Breast epithelium (tissue), 4 donors: ENCODE measurements at regions not wholly inside any gene's neighbourhood (a gene's known extent, or its start where the extent isn't known, plus 50 kb on each side); places are given as distances from the start of the nearest gene placed in this dataset.

Experiments
- DNase-seq, 2 donors: peaks; one replicate each; pipeline ENCODE4 v3.0.0-alpha.2; 2019; ENCODE audit warnings: low spot score in 2 of 2
- H3K27ac ChIP-seq, 2 donors: fragments of 200-600 bp; sonication (generic) in 1 of 2; one replicate each; pipeline ENCODE4 v1.5.1; 2016 to 2019; ENCODE audit warnings: mild to moderate bottlenecking in 1 of 2
- H3K27me3 ChIP-seq, 2 donors: fragments of 200-600 bp; sonication (generic) in 1 of 2; one replicate each; pipeline versions ENCODE4 v1.5.1 to v1.6.0; 2017 to 2019; ENCODE audit warnings: control low read depth in 1 of 2, mild to moderate bottlenecking in 1 of 2
- H3K36me3 ChIP-seq: fragments of 200-600 bp; one replicate; pipeline ENCODE4 v1.5.1; 2019
- H3K4me1 ChIP-seq, 2 donors: fragments of 200-600 bp; sonication (generic); one replicate each; pipeline ENCODE4 v1.5.1; 2016 to 2019; ENCODE audit warnings: control low read depth in 1 of 2
- H3K4me3 ChIP-seq, 3 donors: fragments of 200-600 bp; sonication (generic); 1 replicate in 2 of 3; 2 replicates in 1 of 3; pipeline ENCODE4 v1.5.1; 2016 to 2019; ENCODE audit warnings: mild to moderate bottlenecking in 3 of 3, moderate library complexity in 2 of 3
- H3K9me3 ChIP-seq, 2 donors: fragments of 200-600 bp; sonication (generic) in 1 of 2; one replicate each; pipeline ENCODE4 v1.5.1; 2016 to 2019; ENCODE audit warnings: control low read depth in 1 of 2
- POLR2A ChIP-seq: fragments of 450-650 bp; IDR thresholded peaks from one replicate; pipeline ENCODE4 v1.6.1; 2016; ENCODE audit warnings: antibody characterized with exemption, mild to moderate bottlenecking, moderate library complexity
- POLR2AphosphoS5 ChIP-seq, 3 donors: sonication (generic); formaldehyde crosslinking; IDR thresholded peaks; one replicate each; pipeline ENCODE4 v1.6.1; 2017; ENCODE audit warnings: antibody characterized with exemption in 3 of 3
- intact Hi-C: fragments of 100-400 bp; cut with DNase I; formaldehyde crosslinking; loops from one replicate; pipeline ENCODE4 v1.15.1; 2023; ENCODE audit warnings: low total_unique reads
- TF ChIP-seq, protein P1 (sequence below), 3 donors: fragments of 450-650 bp; IDR thresholded peaks; one replicate each; pipeline ENCODE4 v1.5.1; 2016 to 2017; ENCODE audit warnings: antibody characterized with exemption in 3 of 3, mild to moderate bottlenecking in 3 of 3, moderate library complexity in 3 of 3

DNA sequence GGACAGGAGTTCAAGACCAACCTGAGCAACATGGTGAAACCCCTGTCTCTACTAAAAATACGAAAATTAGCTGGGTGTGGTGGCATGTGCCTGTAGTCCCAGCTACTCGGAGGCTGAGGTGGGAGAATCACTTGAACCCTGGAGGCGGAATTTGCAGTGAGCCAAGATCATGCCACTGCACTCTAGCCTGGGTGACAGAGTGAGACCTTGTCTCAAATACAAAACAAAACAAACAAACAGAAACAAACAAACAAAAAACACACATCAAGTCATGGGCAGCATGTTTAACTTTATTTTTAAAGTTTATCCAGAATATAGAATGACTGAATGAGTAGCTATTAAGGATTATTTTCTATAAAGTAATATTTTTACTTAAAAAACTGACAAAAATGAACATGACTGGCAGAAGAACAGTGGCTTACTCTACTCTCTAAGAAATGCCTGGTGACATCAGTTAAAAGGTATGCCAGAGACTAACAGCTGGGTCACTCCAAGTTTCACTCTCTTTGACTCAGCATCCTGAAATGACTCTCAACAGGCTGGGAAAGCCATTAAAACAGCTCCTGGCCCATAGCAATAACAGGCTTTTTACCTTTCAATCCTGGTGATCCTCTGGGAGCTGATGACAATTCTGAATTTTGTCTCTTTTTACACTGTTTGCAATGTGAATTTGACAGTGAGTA lies 66.1 kb upstream of the FOXN2 start:
- no peaks in the 10 kb centered on the region for H3K4me1 ChIP-seq
- no peak for DNase-seq
- TF ChIP-seq, protein P1, sequence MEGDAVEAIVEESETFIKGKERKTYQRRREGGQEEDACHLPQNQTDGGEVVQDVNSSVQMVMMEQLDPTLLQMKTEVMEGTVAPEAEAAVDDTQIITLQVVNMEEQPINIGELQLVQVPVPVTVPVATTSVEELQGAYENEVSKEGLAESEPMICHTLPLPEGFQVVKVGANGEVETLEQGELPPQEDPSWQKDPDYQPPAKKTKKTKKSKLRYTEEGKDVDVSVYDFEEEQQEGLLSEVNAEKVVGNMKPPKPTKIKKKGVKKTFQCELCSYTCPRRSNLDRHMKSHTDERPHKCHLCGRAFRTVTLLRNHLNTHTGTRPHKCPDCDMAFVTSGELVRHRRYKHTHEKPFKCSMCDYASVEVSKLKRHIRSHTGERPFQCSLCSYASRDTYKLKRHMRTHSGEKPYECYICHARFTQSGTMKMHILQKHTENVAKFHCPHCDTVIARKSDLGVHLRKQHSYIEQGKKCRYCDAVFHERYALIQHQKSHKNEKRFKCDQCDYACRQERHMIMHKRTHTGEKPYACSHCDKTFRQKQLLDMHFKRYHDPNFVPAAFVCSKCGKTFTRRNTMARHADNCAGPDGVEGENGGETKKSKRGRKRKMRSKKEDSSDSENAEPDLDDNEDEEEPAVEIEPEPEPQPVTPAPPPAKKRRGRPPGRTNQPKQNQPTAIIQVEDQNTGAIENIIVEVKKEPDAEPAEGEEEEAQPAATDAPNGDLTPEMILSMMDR (IDR thresholded peaks at IDR 0.05): no peak
- TF ChIP-seq POLR2AphosphoS5 (IDR thresholded peaks at IDR 0.05) (no peak), POLR2A (no peak)
- intact Hi-C loops: no loop called here
- no peaks in the 10 kb centered on the region for H3K36me3 ChIP-seq
- H3K4me3 ChIP-seq: no peak overlapping the region
- no peak overlapping the region for H3K27ac ChIP-seq
- no peaks in the 10 kb centered on the region for H3K27me3 ChIP-seq
- no peaks in the 10 kb centered on the region for H3K9me3 ChIP-seq

DNA sequence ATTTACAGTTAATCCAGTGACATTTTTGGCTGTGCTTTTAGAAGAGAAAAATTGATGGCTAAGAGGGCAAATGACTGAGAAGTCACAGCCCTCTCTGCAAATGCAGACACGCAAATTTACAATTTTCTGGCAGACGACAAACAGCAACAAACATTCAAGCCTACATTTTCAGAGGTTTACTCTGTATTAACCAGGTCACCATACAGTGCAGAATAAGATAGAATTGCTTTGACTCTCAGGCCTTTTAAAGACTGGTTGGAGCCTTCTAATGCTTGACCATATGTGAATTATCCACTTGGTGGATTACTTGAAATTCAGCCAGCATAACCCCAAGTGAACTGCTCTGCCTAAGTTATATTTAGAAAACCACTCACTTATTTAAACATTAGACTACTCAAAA lies 65.5 kb upstream of the FOXN2 start:
- H3K4me1 ChIP-seq: no peaks in the 10 kb centered on the region
- TF ChIP-seq POLR2A: no peak
- no peak overlapping the region for H3K4me3 ChIP-seq
- intact Hi-C loops: no loop called here
- no peak overlapping the region for H3K27ac ChIP-seq
- H3K9me3 ChIP-seq: no peaks in the 10 kb centered on the region
- no peaks in the 10 kb centered on the region for H3K36me3 ChIP-seq
- H3K27me3 ChIP-seq: no peaks in the 10 kb centered on the region
- DNase-seq: no peak

- intact Hi-C loops: no loop called here
- Histone ChIP-seq H3K4me3 (no peak overlapping the region), H3K9me3 (no peaks in the 10 kb centered on the region), H3K27ac (no peak overlapping the region), H3K36me3 (no peaks in the 10 kb centered on the region), H3K27me3 (no peaks in the 10 kb centered on the region), H3K4me1 (no peaks in the 10 kb centered on the region)
- TF ChIP-seq POLR2AphosphoS5 (IDR thresholded peaks at IDR 0.05) (no peak), POLR2A (no peak)
- TF ChIP-seq, protein P1 (IDR thresholded peaks at IDR 0.05): no peak
- DNase-seq: no peak
These were observed 64.6 kb upstream of the FOXN2 start for GRCh38 chr2:48249631-48250473.

DNA sequence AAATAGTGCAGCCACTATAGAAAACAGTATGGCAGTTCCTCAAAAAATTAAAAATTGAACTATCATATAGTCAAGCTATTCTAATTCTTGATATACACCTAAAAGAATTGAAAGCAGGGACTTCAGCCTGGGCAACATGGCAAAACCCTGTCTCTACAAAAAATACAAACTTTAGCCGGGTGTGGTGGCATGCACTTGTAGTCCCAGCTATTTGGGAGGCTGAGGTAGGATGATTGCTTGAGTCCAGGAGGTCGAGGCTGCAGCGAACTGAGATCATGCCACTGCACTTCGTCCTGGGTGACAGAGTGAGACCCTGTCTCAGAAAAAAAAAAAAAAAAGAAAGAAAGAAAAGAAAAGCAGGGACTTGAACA lies 64.0 kb upstream of the FOXN2 start:
- Histone ChIP-seq H3K36me3 (no peaks in the 10 kb centered on the region), H3K4me1 (no peaks in the 10 kb centered on the region), H3K27ac (no peak overlapping the region), H3K4me3 (no peak overlapping the region), H3K27me3 (no peaks in the 10 kb centered on the region), H3K9me3 (no peaks in the 10 kb centered on the region)
- no peak for TF ChIP-seq POLR2AphosphoS5 (IDR thresholded peaks at IDR 0.05)
- no peak for TF ChIP-seq POLR2A
- TF ChIP-seq, protein P1 (IDR thresholded peaks at IDR 0.05): no peak
- no peak for DNase-seq
- intact Hi-C loops: no loop called here

DNA sequence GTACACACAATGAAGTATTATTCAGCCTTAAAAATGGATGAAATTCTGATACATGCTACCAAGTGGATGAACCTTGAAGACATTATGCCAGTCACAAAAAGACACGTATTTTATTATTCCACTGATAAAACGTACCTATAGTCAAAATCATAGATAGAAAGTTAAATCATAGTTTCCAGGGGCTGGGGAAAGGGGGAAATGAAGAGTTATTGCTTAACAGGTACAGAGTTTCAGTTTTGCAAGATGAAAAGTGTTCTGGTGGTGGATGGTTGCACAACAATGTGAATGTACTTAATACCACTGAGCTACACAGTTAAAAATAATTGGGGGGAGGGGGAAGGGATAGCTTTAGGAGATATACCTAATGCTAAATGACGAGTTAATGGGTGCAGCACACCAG lies 63.5 kb upstream of the FOXN2 start:
- Histone ChIP-seq H3K4me1 (no peaks in the 10 kb centered on the region), H3K4me3 (no peak overlapping the region), H3K36me3 (no peaks in the 10 kb centered on the region), H3K27me3 (no peaks in the 10 kb centered on the region), H3K9me3 (no peaks in the 10 kb centered on the region), H3K27ac (no peak overlapping the region)
- intact Hi-C loops: no loop called here
- DNase-seq: no peak
- no peak for TF ChIP-seq POLR2AphosphoS5 (IDR thresholded peaks at IDR 0.05)
- no peak for TF ChIP-seq POLR2A
- TF ChIP-seq, protein P1 (IDR thresholded peaks at IDR 0.05): no peak
